HG02588 (cell line): ENCODE measurements at regions not wholly inside any gene's neighbourhood (a gene's known extent, or its start where the extent isn't known, plus 50 kb on each side); places are given as distances from the start of the nearest gene placed in this dataset.

Experiments used
- ATAC-seq: cut with Tn5 transposase; IDR thresholded peaks from one replicate; pipeline ENCODE4 v1.9.1; 2021; ENCODE audit warnings: mild to moderate bottlenecking, moderate library complexity; ENCODE audit not compliant: unreplicated experiment

DNA sequence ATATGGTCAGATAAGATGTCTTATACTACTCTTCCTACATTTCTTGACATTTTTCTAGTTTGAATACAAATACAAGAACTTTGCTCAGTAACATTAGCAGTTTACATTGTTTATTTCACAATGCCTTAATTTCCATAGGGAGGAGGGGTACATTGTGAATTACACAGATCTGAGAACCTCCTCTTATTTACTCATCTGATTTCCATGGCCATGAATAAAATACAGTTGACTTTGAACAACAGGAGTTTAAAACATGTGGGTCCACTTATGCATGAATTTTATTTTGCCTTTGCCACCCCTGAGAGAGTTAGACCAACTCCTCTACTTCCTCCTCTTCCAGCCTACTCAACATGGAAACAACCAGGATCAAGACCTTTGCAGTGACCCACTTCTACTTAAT is 67.7 kb downstream of the MGST1 start:
- no peak for ATAC-seq

GRCh38 chr12:16417058-16417457 is 69.6 kb downstream of the MGST1 start:
- no peak for ATAC-seq

GRCh38 chr12:16421806-16422205 is 74.4 kb downstream of the MGST1 start:
- no peak for ATAC-seq

DNA sequence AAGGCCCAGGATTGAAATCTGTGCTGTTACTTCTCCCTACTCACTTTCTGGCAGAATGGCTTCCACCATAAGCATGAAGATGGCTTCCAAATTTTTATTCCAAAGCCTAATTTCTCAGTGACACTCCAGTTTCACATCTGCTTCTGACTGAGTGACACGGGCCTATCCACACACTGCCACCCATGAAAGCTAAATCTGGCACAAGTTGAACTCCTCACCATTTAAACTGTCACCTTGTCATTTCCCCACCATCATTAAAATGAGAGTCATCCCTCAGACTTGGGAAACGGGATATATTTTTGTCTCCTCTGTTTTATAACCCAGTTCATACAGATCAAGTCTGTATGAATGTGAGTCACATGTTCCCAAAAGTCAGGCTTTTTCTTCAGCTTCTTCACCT is 77.1 kb downstream of the MGST1 start:
- no peak for ATAC-seq

GRCh38 chr12:16435875-16436554 is 88.6 kb downstream of the MGST1 start:
- ATAC-seq = no peak

DNA sequence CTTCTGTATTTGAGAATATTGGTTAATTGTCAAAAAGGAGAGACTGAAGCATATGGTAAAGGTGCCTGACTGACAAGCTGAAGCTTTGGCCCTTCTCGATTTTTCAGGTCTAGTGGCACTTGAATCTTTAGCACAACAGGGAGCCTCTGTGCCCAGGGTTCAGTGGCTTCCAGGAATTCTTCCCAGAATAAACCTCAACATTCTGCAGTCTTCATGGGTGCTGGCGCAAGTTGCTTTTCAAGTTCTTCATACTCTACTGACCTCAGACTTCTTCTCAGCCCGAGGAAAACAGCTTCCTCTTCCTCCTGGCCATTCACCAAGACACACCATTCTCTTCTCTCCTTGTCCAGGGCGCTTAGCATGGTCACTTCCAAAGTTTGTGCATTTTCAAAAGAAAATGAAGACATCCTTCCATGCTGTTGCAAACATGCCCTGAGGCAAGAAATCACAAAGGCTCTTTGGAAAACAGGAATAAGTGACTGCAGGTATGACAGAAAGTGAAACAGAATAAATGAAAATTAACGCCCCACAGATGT is 89.9 kb downstream of the MGST1 start:
- ATAC-seq = no peak

- no peak for ATAC-seq
Observed at GRCh38 chr12:16437926-16438325, 90.5 kb downstream of the MGST1 start.

DNA sequence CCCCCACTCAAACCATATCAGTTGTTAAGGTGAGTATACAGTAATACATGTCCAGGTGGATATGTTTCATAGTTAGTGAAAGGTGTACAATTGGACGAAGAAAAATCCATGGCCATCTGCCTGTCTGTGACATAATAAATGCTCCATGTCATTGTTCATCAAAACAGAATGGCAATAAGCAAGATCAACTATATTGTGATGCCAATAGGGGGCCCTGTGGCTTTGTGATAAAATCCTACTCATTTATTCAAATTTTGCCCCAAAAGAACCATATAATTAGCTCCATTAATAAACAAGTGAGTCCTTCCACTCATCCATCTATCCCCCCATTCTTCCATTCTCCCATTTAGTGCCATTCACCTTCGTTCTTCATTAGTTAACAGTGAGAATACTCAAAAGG is 102.0 kb downstream of the MGST1 start:
- ATAC-seq = no peak

DNA sequence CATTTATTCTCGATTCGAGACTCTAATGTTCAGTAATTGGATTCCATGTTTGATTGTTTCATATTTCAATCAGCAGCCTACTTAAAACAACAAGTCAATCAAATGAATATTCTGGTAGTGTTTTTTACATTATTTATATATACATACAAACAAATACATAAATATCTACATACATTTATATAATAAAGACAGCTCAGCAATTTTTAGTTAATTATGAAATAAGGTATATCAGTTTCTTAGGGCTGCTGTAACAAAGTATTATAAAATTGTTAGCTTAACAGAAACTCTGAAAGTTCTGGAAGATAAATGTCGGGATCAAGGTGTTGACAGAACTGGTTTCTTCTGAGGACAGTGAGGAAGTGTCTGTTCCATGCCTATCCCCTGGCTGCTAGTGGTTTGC is 105.9 kb downstream of the MGST1 start:
- ATAC-seq = no peak

DNA sequence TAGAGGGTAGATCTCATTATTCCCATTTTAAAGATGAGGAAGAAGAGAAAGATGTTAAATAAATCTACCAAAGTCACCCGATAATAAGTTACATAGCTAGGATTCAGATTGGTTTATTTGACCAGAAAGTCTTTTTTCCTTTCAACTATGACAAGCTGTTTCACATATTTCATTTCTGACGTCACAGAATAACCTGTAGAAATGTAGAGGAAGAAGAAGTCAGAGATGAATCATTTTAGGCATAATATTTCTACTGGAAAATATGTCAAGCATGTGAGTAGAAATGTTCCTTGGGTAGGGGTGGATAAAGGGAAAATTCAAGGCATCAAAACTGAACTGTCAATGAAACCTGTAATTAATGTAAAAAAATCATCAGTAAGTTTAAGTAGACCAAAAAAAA is 107.0 kb downstream of the MGST1 start:
- ATAC-seq = no peak

DNA sequence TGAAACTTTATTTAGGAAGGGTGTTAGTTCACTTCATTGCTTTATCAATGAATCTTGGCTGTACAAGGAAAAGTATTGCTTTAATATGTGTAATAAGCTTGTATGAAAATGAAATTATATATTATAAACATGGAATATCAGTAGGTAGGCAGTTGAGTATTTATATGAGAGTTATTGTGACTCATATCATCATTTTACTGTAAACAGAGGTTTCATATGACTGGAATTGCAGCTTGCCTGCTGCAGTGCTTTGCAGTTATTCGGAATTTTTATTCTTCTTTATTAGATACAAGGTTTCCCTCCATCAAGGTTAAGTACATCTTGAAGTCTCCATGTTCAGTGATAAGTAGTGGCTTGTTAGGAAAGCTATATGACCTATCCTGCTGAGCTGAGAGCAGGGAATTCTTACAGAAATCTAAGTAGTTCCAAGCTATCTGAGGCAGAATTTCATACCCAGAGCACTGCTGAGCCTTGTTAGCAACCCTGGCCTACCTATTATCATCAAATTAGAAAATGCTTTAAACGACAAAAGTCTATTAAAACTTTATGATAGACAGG is 111.2 kb downstream of the MGST1 start:
- ATAC-seq = no peak

GRCh38 chr12:16467272-16467671 is 119.8 kb downstream of the MGST1 start:
- ATAC-seq = peak; percentile 63

DNA sequence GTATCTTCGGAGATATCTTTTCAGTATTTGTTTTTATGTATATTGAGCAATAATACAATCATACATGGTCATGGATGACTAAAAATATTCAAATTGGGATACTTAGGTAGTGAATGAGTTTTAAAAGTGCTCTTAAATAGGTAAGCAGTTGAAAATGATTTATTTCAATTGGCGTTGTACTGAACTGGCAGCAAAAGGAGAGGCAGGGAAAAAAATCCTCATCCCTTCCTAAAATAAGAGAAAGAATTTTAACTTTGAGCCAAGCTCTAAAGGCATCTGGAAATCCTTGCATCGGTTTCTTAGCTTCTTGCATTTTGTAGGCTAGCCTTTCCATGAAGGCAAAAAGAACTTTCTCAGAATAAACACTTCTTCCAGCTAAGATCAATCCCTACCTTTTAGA is 125.2 kb downstream of the MGST1 start:
- ATAC-seq = no peak

GRCh38 chr12:16473610-16474326 is 126.3 kb downstream of the MGST1 start:
- ATAC-seq = no peak

DNA sequence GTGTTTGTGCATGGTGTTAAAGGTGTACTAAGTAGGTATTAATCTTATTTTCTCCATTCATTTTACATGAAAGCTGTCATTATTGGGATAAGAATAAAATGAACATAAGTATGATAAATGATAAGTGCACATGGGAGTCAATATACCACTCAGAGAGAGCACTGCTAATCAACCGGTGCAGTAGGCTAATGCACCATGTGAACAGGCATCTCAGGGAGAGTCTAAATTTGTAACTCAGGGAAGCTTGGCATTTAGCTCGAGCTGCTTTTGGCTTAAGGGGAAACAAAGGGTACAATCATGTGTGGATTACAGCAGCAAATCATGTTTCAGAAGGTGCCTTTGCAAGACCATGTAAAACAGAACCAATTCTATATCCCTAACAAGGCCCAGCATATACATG is 127.4 kb downstream of the MGST1 start:
- ATAC-seq = no peak

DNA sequence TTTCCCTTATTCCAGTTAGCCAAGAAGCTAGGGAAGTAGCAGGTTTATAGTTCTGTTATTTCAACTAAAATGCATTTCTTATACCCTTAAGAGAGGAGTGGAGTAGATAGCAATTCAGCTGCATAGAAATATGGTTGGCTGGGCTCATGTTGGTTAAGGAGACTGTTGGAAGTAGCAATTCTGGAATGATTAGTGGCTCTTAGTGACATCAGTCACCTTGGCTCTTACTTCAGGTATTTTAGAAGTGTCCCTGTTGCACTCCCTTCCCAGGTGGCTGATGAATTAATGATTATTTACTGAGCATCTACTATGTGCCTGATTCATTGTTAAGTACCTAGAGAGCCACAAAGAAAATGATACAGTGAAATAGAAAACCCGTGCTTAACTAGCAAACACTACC is 128.1 kb downstream of the MGST1 start:
- no peak for ATAC-seq

DNA sequence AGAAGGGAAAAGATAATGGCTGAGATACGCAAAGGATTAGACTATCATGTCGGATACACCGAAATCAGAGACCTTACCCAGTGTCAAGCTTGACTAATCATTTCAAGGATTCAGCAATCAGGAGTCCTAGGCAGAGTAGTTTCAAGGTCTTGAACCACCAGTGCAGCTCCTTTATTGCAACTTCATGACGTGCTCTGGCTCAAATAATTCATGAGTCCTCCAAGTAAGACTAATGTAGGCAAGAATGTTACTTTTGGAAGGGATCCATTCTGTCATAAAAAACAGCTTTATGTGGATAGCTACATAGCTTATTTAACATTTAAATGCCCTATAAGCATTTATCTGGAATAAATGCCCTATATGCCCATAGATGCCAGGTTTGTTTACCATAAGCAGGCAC is 123.2 kb downstream of the LMO3 start:
- ATAC-seq = no peak

DNA sequence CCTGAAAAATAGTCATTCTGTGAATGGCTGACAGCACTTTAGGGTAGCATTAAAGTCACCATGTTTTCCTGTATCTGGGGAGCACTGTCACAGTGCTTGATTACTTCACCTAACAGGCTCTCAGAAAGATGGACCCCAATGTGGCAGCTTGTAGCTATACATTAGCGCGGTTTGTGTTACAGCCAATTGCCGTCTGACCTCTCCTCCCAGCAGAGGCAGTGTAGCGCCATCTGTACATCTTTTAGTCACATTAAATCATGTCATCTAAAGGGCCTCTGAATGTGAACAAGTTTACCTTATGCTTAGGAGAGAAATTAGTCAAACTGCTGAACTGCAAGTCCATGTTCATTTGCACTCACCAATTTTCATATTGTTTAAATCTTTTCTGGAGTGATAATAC is 113.7 kb downstream of the LMO3 start:
- no peak for ATAC-seq

DNA sequence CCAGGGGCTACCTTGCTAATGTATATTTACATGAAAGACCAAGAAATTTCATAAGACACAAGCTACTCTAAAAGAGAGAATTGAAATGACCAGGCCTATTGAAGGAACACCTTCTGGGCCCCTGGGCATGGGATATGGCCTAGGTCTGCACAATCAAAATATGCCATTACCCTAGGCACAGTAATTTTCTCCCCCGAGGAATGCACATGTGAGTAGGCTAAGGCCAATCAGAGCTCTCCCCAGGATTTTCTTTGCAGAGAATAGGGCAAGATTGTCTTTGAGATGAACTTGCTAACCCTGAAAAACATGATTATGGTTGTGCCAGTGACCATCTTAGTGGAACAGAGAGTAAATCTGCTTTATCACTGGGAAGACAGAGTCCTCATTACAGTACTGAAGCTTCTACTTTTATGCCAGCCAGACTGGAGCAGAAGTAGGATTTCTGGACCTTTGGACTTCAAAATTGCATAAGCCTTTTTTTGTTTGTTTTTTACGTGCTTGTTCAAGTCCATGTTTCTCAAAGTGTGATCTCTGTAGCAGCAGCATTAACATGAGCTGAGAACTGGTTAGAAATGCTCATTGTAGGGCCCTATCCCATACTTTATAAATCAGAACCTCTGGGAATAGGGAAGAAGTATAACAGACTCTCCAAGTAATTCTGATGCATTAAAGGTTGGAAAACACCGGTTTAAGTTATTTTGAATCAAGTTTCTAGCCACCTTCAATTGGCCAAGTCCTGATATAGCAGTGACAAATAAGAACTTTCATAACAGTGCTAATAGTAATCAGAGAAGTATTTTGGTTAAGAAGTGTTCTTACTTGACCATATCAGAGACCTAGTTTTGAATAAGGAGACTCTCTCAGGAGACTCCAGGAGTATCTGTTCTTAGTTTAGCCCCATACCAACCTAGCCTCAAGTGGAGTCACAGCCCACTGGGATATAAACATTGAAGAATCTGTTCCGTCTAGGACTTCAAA is 112.9 kb downstream of the LMO3 start:
- no peak for ATAC-seq

DNA sequence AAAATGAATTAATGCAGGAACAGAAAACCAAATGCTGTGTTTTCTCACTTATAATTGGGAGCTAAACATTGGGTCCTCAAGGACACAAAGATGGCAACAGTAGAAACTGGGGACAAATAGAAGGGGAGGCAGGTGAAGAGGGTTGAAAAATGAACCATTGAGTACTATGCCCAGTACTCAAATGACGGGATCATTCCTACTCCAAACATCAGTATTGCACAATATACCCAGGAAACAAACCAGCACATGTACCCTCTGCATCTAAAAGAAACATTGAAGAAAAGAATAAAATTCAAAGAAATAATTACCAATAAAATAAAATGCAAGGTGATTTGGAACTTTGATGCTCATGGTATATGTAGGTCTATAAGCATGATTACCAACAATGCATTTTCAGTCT is 110.8 kb downstream of the LMO3 start:
- ATAC-seq = no peak
